GM23338 (cell line): ENCODE measurements at regions not wholly inside any gene's neighbourhood (a gene's known extent, or its start where the extent isn't known, plus 50 kb on each side); places are given as distances from the start of the nearest gene placed in this dataset.
"Not testable (repeated sequence)": the region's sequence is repeated elsewhere in the genome, so short reads cannot be mapped to it uniquely, and the experiment has no call there.

Experiments used
- ATAC-seq: fragments of 200-7000 bp; cut with Tn5 transposase; 3 replicates; pipeline ENCODE4 v1.9.1; 2020
- DNase-seq: peaks from one replicate; pipeline ENCODE4 v3.0.0-alpha.2; 2015; ENCODE audit warnings: low spot score
- H2AFZ ChIP-seq: fragments of 200-600 bp; sonication (generic); 2 replicates; pipeline ENCODE4 v1.8.0; 2016; ENCODE audit warnings: antibody characterized with exemption, mild to moderate bottlenecking, moderate library complexity
- H3F3A ChIP-seq: fragments of 200-600 bp; sonication (generic); replicated peaks from 2 replicates; pipeline ENCODE4 v1.8.0; 2017; ENCODE audit warnings: antibody characterized with exemption, mixed run types, low read depth
- H3K27ac ChIP-seq: fragments of 200-600 bp; sonication (generic); 2 replicates; pipeline ENCODE4 v1.6.1; 2016; ENCODE audit warnings: low read depth
- H3K27me3 ChIP-seq: fragments of 200-600 bp; sonication (generic); 2 replicates; pipeline ENCODE4 v1.8.0; 2016; ENCODE audit warnings: mild to moderate bottlenecking, mixed run types, moderate library complexity; ENCODE audit not compliant: insufficient read depth
- H3K36me3 ChIP-seq: fragments of 200-600 bp; sonication (generic); 2 replicates; pipeline ENCODE4 v1.8.0; 2016; ENCODE audit warnings: mild to moderate bottlenecking; ENCODE audit not compliant: insufficient read depth
- H3K4me1 ChIP-seq: fragments of 200-600 bp; sonication (generic); 2 replicates; pipeline ENCODE4 v1.8.0; 2016; ENCODE audit warnings: mild to moderate bottlenecking, moderate library complexity; ENCODE audit not compliant: insufficient read depth
- H3K4me2 ChIP-seq: fragments of 200-600 bp; sonication (generic); 2 replicates; pipeline ENCODE4 v1.7.1; 2017; ENCODE audit warnings: mixed run types
- H3K4me3 ChIP-seq: fragments of 200-600 bp; sonication (generic); 2 replicates; pipeline ENCODE4 v1.6.1; 2016; ENCODE audit warnings: mixed run types
- H3K79me2 ChIP-seq: fragments of 200-600 bp; sonication (generic); replicated peaks from 2 replicates; pipeline ENCODE4 v1.8.0; 2017; ENCODE audit warnings: mild to moderate bottlenecking; ENCODE audit not compliant: insufficient read depth
- H3K9me2 ChIP-seq: fragments of 200-600 bp; sonication (generic); 2 replicates; pipeline ENCODE4 v1.8.0; 2017; ENCODE audit not compliant: insufficient read depth
- H4K20me1 ChIP-seq: fragments of 200-600 bp; sonication (generic); replicated peaks from 2 replicates; pipeline ENCODE4 v1.8.0; 2017; ENCODE audit warnings: mild to moderate bottlenecking; ENCODE audit not compliant: insufficient read depth
- H3K27ac Mint-ChIP-seq: 2 replicates; pipeline ENCODE4 v1.8.0; 2020; ENCODE audit warnings: inconsistent platforms, mild to moderate bottlenecking, moderate library complexity, mixed read lengths
- H3K27me3 Mint-ChIP-seq: 3 replicates; pipeline ENCODE4 v1.8.0; 2022; ENCODE audit warnings: low read depth, mild to moderate bottlenecking, moderate library complexity, mixed read lengths, inconsistent platforms; ENCODE audit not compliant: insufficient read depth, poor library complexity
- H3K36me3 Mint-ChIP-seq: 3 replicates; pipeline ENCODE4 v1.8.0; 2021; ENCODE audit warnings: low read depth, mild to moderate bottlenecking, inconsistent platforms, moderate library complexity, mixed read lengths
- H3K4me1 Mint-ChIP-seq: 3 replicates; pipeline ENCODE4 v1.8.0; 2020; ENCODE audit warnings: mild to moderate bottlenecking, inconsistent platforms, mixed read lengths
- H3K4me3 Mint-ChIP-seq: 3 replicates; pipeline ENCODE4 v1.8.0; 2021; ENCODE audit warnings: moderate library complexity, mild to moderate bottlenecking, inconsistent platforms, mixed read lengths
- H3K9me3 Mint-ChIP-seq: 3 replicates; pipeline ENCODE4 v1.8.0; 2020; ENCODE audit warnings: moderate library complexity, mild to moderate bottlenecking, inconsistent platforms, mixed read lengths
- EZH2 ChIP-seq: fragments of 200-600 bp; sonication (generic); IDR thresholded peaks from one replicate; pipeline ENCODE4 v1.8.0; 2017; ENCODE audit warnings: antibody characterized with exemption, mild to moderate bottlenecking, low read depth; ENCODE audit not compliant: unreplicated experiment
- REST ChIP-seq: IDR thresholded peaks from one replicate; pipeline ENCODE4 v1.6.1; 2018; ENCODE audit warnings: antibody characterized with exemption; ENCODE audit not compliant: unreplicated experiment

- H3K4me1 Mint-ChIP-seq = 0 out of 3 replicates have a peak, but pooled peaks cover 2% of the 10 kb centered on the region
- H3K4me3 Mint-ChIP-seq = no peak overlapping the region
- no peaks in the 10 kb centered on the region for H3F3A ChIP-seq
- no peaks in the 10 kb centered on the region for H3K27me3 ChIP-seq
- H3K36me3 ChIP-seq = no peaks in the 10 kb centered on the region
- peaks cover 43% of the 10 kb centered on the region for H3K9me3 Mint-ChIP-seq
- H3K4me3 ChIP-seq = no peak overlapping the region
- no peak for TF ChIP-seq EZH2
- TF ChIP-seq REST = no peak
- H3K27ac Mint-ChIP-seq = no peak overlapping the region
- H2AFZ ChIP-seq = no peak overlapping the region
- no peaks in the 10 kb centered on the region for H3K4me1 ChIP-seq
- H3K27ac ChIP-seq = no peak overlapping the region
- no peak overlapping the region for H3K4me2 ChIP-seq
- DNase-seq (no peak), ATAC-seq (no peak)
- peaks cover 10% of the 10 kb centered on the region for H3K36me3 Mint-ChIP-seq
- H3K79me2 ChIP-seq = no peaks in the 10 kb centered on the region
- H3K9me2 ChIP-seq = no peaks in the 10 kb centered on the region
- no peaks in the 10 kb centered on the region for H4K20me1 ChIP-seq
- peaks cover 2% of the 10 kb centered on the region for H3K27me3 Mint-ChIP-seq
Observed at GRCh38 chr20:30630761-30631160, 626.7 kb upstream of the DEFB115 start.

- not testable (repeated sequence) for H3K4me3 ChIP-seq, H3K27me3 Mint-ChIP-seq, H3K79me2 ChIP-seq, H3K4me3 Mint-ChIP-seq, H3K36me3 ChIP-seq, DNase-seq, H2AFZ ChIP-seq, H3K27me3 ChIP-seq, H3K4me1 ChIP-seq, ATAC-seq, H4K20me1 ChIP-seq, H3K4me1 Mint-ChIP-seq, H3K27ac Mint-ChIP-seq, H3K9me2 ChIP-seq, H3K27ac ChIP-seq, H3F3A ChIP-seq, H3K4me2 ChIP-seq
- Mint-ChIP-seq H3K9me3 (peaks cover 45% of the 10 kb centered on the region), H3K36me3 (peaks cover 10% of the 10 kb centered on the region)
Observed at GRCh38 chr20:30631261-30631789, 626.1 kb upstream of the DEFB115 start.

GRCh38 chr20:30632773-30633172 lies 624.7 kb upstream of the DEFB115 start:
- H3K9me2 ChIP-seq, H3F3A ChIP-seq, H3K27me3 ChIP-seq, H3K4me1 ChIP-seq, H3K27ac Mint-ChIP-seq, H3K4me1 Mint-ChIP-seq, H3K4me2 ChIP-seq, ATAC-seq, H3K79me2 ChIP-seq, H3K27ac ChIP-seq, H2AFZ ChIP-seq, DNase-seq, H3K4me3 Mint-ChIP-seq, H3K36me3 ChIP-seq, H3K4me3 ChIP-seq, H4K20me1 ChIP-seq, H3K27me3 Mint-ChIP-seq: not testable (repeated sequence)
- H3K9me3 Mint-ChIP-seq = peaks cover 49% of the 10 kb centered on the region
- H3K36me3 Mint-ChIP-seq = peaks cover 13% of the 10 kb centered on the region

GRCh38 chr20:30641522-30641921 lies 615.9 kb upstream of the DEFB115 start:
- not testable (repeated sequence) for H3K4me3 ChIP-seq, H3K27ac Mint-ChIP-seq, H3K27me3 Mint-ChIP-seq, H3K36me3 Mint-ChIP-seq, H3K4me3 Mint-ChIP-seq, H3K79me2 ChIP-seq, H3K36me3 ChIP-seq, H3K9me3 Mint-ChIP-seq, DNase-seq, H4K20me1 ChIP-seq, H3K27ac ChIP-seq, H3K4me2 ChIP-seq, H3K9me2 ChIP-seq, H3K4me1 Mint-ChIP-seq, H3K27me3 ChIP-seq, H3K4me1 ChIP-seq, H3F3A ChIP-seq, H2AFZ ChIP-seq, ATAC-seq

GRCh38 chr20:30660982-30661381 lies 596.5 kb upstream of the DEFB115 start:
- not testable (repeated sequence) for H3K27ac ChIP-seq, H3K79me2 ChIP-seq, H3K36me3 ChIP-seq, H3K9me3 Mint-ChIP-seq, H3K27me3 ChIP-seq, H3F3A ChIP-seq, H2AFZ ChIP-seq, H3K4me3 ChIP-seq, H4K20me1 ChIP-seq, ATAC-seq, H3K36me3 Mint-ChIP-seq, H3K4me1 Mint-ChIP-seq, H3K4me3 Mint-ChIP-seq, H3K4me1 ChIP-seq, H3K9me2 ChIP-seq, H3K4me2 ChIP-seq, H3K27me3 Mint-ChIP-seq, H3K27ac Mint-ChIP-seq, DNase-seq

- H3K4me3 ChIP-seq, H3K4me2 ChIP-seq, ATAC-seq, H3K27ac Mint-ChIP-seq, H2AFZ ChIP-seq, H3K9me3 Mint-ChIP-seq, H3K4me1 ChIP-seq, H4K20me1 ChIP-seq, H3K9me2 ChIP-seq, H3K79me2 ChIP-seq, H3F3A ChIP-seq, H3K27me3 Mint-ChIP-seq, H3K4me3 Mint-ChIP-seq, H3K4me1 Mint-ChIP-seq, H3K36me3 ChIP-seq, DNase-seq, H3K36me3 Mint-ChIP-seq, H3K27ac ChIP-seq, H3K27me3 ChIP-seq: not testable (repeated sequence)
Observed at GRCh38 chr20:30668418-30668817, 589.0 kb upstream of the DEFB115 start.
